Middle frontal gyrus (tissue), 1 donor: ENCODE measurements at regions not wholly inside any gene's neighbourhood (a gene's known extent, or its start where the extent isn't known, plus 50 kb on each side); places are given as distances from the start of the nearest gene placed in this dataset.
"Not testable (repeated sequence)": the region's sequence is repeated elsewhere in the genome, so short reads cannot be mapped to it uniquely, and the experiment has no call there.

ENCODE experiments used
- DNase-seq: peaks from one replicate; pipeline ENCODE4 v3.0.0-alpha.2; 2015; ENCODE audit warnings: low spot score; ENCODE audit errors: extremely low spot score

GRCh38 chr22:48760481-48761390, 1066.9 kb downstream of the BRD1 start:
- no peak for DNase-seq

DNA sequence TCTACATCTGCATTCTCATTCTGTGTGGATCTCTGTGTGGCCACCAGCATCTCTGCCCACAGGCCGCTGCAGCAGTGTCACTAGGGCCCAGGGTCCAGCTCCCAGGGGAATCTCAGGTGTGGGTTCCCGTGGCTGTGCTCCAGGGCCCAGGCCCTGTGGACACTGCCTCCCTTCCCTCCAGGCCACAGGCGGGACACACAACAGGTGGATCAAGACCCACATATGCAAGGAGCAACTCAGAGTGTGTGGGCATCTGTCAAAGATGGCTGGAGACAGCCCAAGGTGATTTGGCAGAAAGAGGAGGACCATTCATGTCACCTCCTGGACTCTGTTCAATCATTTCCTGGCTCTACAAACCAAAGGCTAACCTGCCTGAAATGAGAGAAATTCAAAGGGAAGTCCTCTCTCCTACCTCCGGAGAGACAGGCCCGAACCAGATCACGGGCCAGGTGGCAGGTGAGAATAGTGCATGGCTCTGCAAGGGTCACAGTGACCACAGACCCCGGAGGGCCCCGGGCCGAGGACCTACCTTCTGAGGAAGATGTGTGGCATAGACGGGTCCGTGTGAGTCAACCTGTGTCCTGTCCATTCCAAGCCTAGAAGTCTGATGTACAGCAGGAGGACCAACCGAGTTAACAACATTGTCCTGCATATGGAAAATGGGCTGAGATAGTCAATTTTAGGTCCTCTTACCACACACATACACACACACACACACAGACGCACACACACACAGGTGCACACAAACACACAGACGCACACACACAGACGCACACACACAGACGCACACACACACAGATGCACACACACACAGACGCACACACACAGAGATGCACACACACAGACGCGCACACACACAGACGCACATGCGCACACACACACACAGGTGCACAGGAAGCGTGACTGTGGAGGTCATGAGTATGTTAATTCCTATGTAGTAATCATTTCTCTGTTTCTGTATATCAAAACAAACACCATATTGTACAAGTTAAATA, 1068.5 kb downstream of the BRD1 start:
- DNase-seq = no peak

DNA sequence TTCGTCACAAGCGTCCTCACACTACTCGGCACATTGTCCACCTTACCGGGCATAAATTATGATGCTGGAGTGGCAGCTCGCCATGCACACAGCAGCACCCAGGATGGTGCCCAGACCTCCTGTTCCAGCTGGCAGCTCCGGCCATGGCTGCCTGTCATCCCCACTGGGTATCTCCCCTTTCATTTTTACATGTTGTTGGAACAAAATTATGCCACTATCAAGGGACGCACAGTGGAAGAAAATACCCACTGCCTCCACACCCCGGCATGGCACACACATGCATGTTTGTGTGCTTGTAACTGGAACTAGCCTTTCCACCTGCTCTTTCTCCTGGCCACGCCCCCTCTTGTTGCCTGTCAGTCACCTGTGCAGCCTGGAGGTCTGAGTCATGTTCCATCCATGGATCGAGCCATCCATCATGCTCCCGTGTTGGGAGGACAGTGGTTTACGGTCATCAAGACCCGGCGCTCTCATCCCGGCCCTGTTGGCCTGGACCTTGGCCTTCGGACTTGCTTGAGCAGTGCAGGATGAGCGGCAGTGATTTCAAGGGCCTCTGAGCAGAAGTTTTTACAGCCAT, 1069.6 kb downstream of the BRD1 start:
- DNase-seq = no peak

GRCh38 chr22:48757581-48757980, 1070.1 kb downstream of the BRD1 start:
- DNase-seq = no peak

DNA sequence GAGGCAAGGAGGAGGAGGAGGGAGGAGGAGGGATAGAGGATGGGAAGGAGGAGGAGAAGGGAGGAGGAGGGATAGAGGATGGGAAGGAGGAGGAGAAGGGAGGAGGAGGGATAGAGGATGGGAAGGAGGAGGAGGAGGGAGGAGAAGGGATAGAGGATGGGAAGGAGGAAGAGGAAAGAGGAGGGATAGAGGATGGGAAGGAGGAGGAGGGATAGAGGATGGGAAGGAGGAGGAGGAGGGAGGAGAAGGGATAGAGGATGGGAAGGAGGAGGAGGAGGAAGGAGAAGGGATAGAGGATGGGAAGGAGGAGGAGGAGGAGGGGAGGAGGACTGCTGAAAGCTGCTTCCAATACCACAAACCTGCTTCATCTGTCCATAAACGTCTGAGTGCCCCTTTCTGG, 1070.5 kb downstream of the BRD1 start:
- DNase-seq = not testable (repeated sequence)

DNA sequence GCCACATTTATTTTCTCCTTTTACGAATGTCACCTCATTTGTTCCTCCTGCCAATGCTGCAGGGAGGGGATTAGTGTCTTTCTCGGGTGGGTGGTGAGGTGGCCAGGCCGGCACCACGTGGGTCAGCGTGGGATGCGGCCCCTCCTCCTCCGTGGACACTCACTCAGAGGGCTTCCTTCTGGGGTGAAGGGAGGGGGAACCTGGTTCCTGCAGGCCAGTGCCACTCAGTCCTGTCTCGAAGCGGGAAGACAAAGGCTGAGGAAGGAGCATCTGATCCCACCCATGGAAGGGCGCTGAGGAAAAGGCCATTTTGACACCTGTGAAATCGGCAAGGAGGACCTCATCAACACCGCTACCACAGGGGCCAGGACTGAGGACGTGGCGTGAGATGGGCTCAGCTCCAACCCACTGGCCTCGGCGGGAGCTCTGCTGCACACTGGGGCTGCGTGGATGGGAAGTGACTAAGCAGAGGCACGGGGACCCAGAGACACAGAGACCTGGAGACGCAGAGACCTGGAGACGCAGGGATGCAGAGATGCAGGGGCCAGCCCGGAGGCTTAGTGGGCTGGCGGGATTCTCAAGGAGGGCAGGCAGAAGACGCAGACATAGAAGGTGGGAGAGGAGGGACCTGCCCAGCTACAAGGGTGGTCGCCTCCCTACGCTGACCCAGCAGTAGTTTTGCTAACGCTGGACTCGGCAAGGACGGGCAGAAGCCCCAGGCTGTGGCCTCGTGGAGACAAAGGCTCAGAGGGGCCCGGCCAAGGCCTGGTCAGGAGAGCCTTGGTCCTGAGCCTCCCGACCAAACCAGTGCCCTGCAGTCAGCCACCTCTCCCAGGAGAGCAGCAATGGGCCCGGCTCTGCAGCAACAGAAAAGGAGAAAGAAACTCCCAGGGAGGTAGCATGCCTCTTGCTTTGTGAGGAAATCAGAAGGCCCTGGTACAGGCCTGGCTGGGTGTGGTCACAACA, 1071.2 kb downstream of the BRD1 start:
- DNase-seq = no peak

GRCh38 chr22:48755059-48755949, 1072.4 kb downstream of the BRD1 start:
- no peak for DNase-seq

GRCh38 chr22:48754611-48755058, 1073.0 kb downstream of the BRD1 start:
- DNase-seq = no peak

GRCh38 chr22:48753752-48754517, 1073.7 kb downstream of the BRD1 start:
- DNase-seq = no peak

DNA sequence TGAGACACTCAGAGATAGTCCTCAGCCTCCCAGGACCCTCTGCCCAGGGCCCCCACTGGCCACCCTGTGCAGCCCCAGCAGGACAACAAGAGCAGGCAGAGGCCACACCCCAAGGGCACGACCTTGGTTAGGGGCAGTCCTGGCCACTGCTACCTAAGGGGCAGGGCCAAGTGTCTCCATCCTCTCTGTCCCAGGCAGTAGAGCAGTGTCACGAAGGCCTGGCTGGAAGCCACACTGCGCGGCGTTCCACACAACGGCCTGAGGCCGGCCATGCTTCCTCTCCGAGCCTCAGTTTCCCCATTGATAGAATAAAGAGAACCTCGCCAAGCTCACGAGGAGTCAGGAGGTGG, 1074.3 kb downstream of the BRD1 start:
- DNase-seq = no peak

GRCh38 chr22:48752451-48753380, 1075.0 kb downstream of the BRD1 start:
- DNase-seq = no peak

GRCh38 chr22:48751539-48752437, 1075.9 kb downstream of the BRD1 start:
- DNase-seq = no peak

DNA sequence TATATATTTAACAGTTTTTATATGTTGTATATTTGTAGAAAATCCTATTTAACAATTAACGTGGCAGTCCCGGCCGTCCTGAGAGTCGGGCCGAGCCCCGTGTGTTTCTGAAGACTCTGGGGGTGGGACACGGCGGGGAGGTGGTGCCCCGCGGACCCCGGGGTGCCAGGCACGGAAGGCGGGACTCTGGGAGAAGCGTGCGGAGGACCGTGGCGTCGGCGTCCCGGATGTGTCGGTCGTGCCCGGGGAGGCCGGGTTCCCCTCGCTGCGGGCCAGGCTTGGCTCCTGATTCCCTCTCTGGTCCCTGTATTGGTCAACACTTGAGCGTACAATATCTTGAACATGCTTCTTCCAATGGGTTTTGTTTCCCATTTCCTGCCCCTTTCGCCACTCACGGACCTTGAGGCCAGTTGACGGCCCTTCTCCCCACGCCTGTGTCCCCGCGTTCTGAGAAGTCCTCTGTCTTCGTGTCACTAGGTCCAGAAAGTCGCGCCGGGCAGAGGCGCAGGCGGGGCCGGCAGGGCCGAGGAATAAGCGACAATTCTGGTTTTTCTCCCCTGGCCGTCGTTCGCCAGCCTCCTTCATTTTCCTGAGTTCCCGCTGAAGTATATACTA, 1076.7 kb downstream of the BRD1 start:
- no peak for DNase-seq

- no peak for DNase-seq
These were observed 1077.4 kb downstream of the BRD1 start for GRCh38 chr22:48750282-48750681.

DNA sequence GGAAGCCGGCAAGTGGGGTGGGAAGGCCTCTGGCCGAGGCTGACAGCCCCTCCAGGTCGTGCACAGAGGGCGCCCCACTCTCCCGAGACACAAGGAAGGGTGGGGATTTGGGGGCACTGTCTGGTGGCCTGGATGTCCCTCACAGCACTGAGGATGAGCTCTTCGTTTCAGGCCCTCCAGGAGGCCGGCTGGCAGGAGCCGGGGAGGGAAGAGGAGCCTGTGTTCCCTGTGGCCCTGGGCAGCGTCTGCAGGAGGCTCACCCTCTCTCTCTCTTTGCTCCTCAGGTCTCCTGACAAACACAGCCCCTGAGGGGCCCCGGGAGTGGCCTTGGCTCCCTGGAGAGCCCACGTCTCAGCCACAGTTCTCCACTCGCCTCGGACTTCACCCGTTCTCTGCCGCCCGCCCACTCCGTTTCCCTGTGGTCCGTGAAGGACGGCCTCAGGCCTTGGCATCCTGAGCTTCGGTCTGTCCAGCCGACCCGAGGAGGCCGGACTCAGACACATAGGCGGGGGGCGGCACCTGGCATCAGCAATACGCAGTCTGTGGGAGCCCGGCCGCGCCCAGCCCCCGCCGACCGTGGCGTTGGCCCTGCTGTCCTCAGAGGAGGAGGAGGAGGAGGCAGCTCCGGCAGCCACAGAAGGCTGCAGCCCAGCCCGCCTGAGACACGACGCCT, 1078.0 kb downstream of the BRD1 start:
- no peak for DNase-seq
